Omental fat pad (tissue), 3 donors: ENCODE measurements at regions not wholly inside any gene's neighbourhood (a gene's known extent, or its start where the extent isn't known, plus 50 kb on each side); places are given as distances from the start of the nearest gene placed in this dataset.

Source experiments
- ATAC-seq: fragments of 150-250 bp; one replicate; pipeline ENCODE4 v1.9.1; 2016; ENCODE audit warnings: mild to moderate bottlenecking, moderate library complexity; ENCODE audit not compliant: low FRiP score
- DNase-seq: peaks from one replicate; pipeline ENCODE4 v3.0.0-alpha.2; 2019; ENCODE audit warnings: low spot score
- CTCF ChIP-seq, 3 donors: fragments of 450-650 bp; IDR thresholded peaks; one replicate each; pipeline ENCODE4 v1.5.1; 2016 to 2017; ENCODE audit warnings: antibody characterized with exemption in 3 of 3, mild to moderate bottlenecking in 3 of 3, moderate library complexity in 2 of 3

- no peak for TF ChIP-seq CTCF (IDR thresholded peaks at IDR 0.05)
- no peak for ATAC-seq
- no peak for DNase-seq
These were observed 560.8 kb downstream of the POM121L12 start for GRCh38 chr7:53596230-53596629.

- no peak for TF ChIP-seq CTCF (IDR thresholded peaks at IDR 0.05)
- no peak for DNase-seq
- ATAC-seq, result no peak
These were observed 564.9 kb downstream of the POM121L12 start for GRCh38 chr7:53600296-53600695.

GRCh38 chr7:53602817-53603418, 567.5 kb downstream of the POM121L12 start:
- ATAC-seq (peak; percentile 28), DNase-seq (no peak)
- no peak for TF ChIP-seq CTCF (IDR thresholded peaks at IDR 0.05)

GRCh38 chr7:53603461-53603860, 568.0 kb downstream of the POM121L12 start:
- no peak for ATAC-seq
- no peak for TF ChIP-seq CTCF (IDR thresholded peaks at IDR 0.05)
- DNase-seq, result no peak

- TF ChIP-seq CTCF (IDR thresholded peaks at IDR 0.05), result no peak
- ATAC-seq, result no peak
- DNase-seq, result no peak
These were observed 568.8 kb downstream of the POM121L12 start for GRCh38 chr7:53604201-53604600.

- no peak for TF ChIP-seq CTCF (IDR thresholded peaks at IDR 0.05)
- ATAC-seq, result no peak
- DNase-seq, result no peak
These were observed 572.5 kb downstream of the POM121L12 start for GRCh38 chr7:53607961-53608360.

GRCh38 chr7:53609185-53609584, 573.8 kb downstream of the POM121L12 start:
- DNase-seq (no peak), ATAC-seq (no peak)
- no peak for TF ChIP-seq CTCF (IDR thresholded peaks at IDR 0.05)
